ENCODE measurements at regions not wholly inside any gene's neighbourhood (a gene's known extent, or its start where the extent isn't known, plus 50 kb on each side); places are given as distances from the start of the nearest gene placed in this dataset.

DNA sequence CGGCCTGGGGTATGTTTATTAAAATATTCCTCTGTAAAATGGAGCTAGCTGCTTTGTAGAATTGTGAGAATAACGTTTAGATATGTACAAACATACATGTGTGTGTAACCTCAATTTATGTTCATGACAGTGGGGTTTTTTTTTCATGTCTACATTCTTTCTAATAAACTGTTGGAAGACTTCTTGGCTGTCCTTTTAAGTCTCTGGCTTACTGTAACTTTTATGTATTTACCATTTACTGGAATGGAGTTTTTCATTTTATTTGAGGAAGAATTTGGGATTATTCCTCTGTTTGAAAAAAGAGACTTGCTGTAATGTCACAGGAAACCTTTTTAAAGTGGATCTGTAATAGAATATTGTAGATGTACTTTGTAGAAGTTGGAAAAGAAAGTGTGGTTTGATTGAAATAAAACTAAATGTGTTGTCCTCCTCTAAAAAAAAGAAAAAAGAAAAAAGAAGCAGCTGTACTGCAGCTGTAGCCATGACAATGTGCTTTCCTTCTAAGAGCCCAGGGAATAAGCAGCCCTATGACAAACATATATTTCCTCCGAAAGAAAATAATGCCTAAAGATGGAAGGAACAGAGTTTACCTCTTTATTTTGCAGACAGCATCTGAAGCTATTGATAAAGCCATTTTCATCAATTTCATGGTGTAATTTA is 71.2 kb upstream of the FREM1 start:
- TF ChIP-seq TAF1 (IDR thresholded peaks at IDR 0.05; ENCODE audit: low read depth, low read length) (no peak), POLR2A (IDR thresholded peaks at IDR 0.05; ENCODE audit: low read depth, low read length) (no peak)
